Central memory CD8-positive, alpha-beta T cell (primary cell): ENCODE measurements at regions not wholly inside any gene's neighbourhood (a gene's known extent, or its start where the extent isn't known, plus 50 kb on each side); places are given as distances from the start of the nearest gene placed in this dataset.
"Not testable (repeated sequence)": the region's sequence is repeated elsewhere in the genome, so short reads cannot be mapped to it uniquely, and the experiment has no call there.

Source experiments
- ATAC-seq: fragments of 150-1000 bp; cut with Tn5 transposase; replicated peaks from 2 replicates; pipeline ENCODE4 v1.10.0; 2022; ENCODE audit warnings: mild to moderate bottlenecking, moderate FRiP score, moderate number of reproducible peaks; ENCODE audit not compliant: poor library complexity, severe bottlenecking; ENCODE audit errors: extremely low read depth
- DNase-seq, 2 donors: peaks; one replicate each; pipeline ENCODE4 v3.0.0; 2021; ENCODE audit warnings: low spot score in 2 of 2
- H3K27ac Mint-ChIP-seq: one replicate; pipeline ENCODE4 v1.8.0; 2022; ENCODE audit warnings: low read depth, mild to moderate bottlenecking, moderate library complexity, mixed read lengths
- H3K27me3 Mint-ChIP-seq: one replicate; pipeline ENCODE4 v1.8.0; 2022; ENCODE audit warnings: mixed read lengths
- H3K36me3 Mint-ChIP-seq: one replicate; pipeline ENCODE4 v1.8.0; 2022; ENCODE audit warnings: mild to moderate bottlenecking, moderate library complexity, mixed read lengths; ENCODE audit not compliant: insufficient read depth
- H3K4me1 Mint-ChIP-seq: one replicate; pipeline ENCODE4 v1.8.0; 2022; ENCODE audit warnings: mixed read lengths
- H3K4me3 Mint-ChIP-seq: one replicate; pipeline ENCODE4 v1.8.0; 2022; ENCODE audit warnings: mild to moderate bottlenecking, moderate library complexity, mixed read lengths
- H3K9me3 Mint-ChIP-seq: one replicate; pipeline ENCODE4 v1.8.0; 2022; ENCODE audit warnings: mixed read lengths

- Mint-ChIP-seq H3K36me3 (no peaks in the 10 kb centered on the region), H3K27me3 (no peaks in the 10 kb centered on the region), H3K9me3 (no peaks in the 10 kb centered on the region), H3K4me1 (no peaks in the 10 kb centered on the region), H3K4me3 (no peak overlapping the region), H3K27ac (no peak overlapping the region)
- DNase-seq (no peak), ATAC-seq (no peak)
These were observed 178.6 kb upstream of the ZNF804A start for GRCh38 chr2:184419744-184420143.

- H3K27ac Mint-ChIP-seq, ATAC-seq, H3K27me3 Mint-ChIP-seq, H3K4me3 Mint-ChIP-seq, H3K9me3 Mint-ChIP-seq, H3K36me3 Mint-ChIP-seq, DNase-seq, H3K4me1 Mint-ChIP-seq: not testable (repeated sequence)
These were observed 176.9 kb upstream of the ZNF804A start for GRCh38 chr2:184421456-184421855.

- Mint-ChIP-seq H3K36me3 (no peaks in the 10 kb centered on the region), H3K27ac (no peak overlapping the region), H3K27me3 (no peaks in the 10 kb centered on the region), H3K4me3 (no peak overlapping the region), H3K9me3 (no peaks in the 10 kb centered on the region), H3K4me1 (no peaks in the 10 kb centered on the region)
- ATAC-seq (no peak), DNase-seq (no peak)
These were observed 173.2 kb upstream of the ZNF804A start for GRCh38 chr2:184425083-184425482.

- ATAC-seq (no peak), DNase-seq (no peak)
- H3K4me3 Mint-ChIP-seq = no peak overlapping the region
- no peaks in the 10 kb centered on the region for H3K36me3 Mint-ChIP-seq
- peaks cover 5% of the 10 kb centered on the region for H3K9me3 Mint-ChIP-seq
- H3K4me1 Mint-ChIP-seq = no peaks in the 10 kb centered on the region
- H3K27ac Mint-ChIP-seq = no peak overlapping the region
- no peaks in the 10 kb centered on the region for H3K27me3 Mint-ChIP-seq
These were observed 154.1 kb upstream of the ZNF804A start for GRCh38 chr2:184444217-184444616.

GRCh38 chr2:184444623-184445223, 153.6 kb upstream of the ZNF804A start:
- Mint-ChIP-seq H3K4me3 (no peak overlapping the region), H3K27me3 (no peaks in the 10 kb centered on the region), H3K4me1 (no peaks in the 10 kb centered on the region), H3K36me3 (no peaks in the 10 kb centered on the region), H3K9me3 (peaks cover 5% of the 10 kb centered on the region), H3K27ac (no peak overlapping the region)
- ATAC-seq (no peak), DNase-seq (no peak)

GRCh38 chr2:184449760-184450159, 148.6 kb upstream of the ZNF804A start:
- H3K4me3 Mint-ChIP-seq = no peak overlapping the region
- DNase-seq = no peak
- ATAC-seq = no peak
- no peaks in the 10 kb centered on the region for H3K36me3 Mint-ChIP-seq
- no peaks in the 10 kb centered on the region for H3K4me1 Mint-ChIP-seq
- no peak overlapping the region for H3K27ac Mint-ChIP-seq
- no peaks in the 10 kb centered on the region for H3K27me3 Mint-ChIP-seq
- peaks cover 14% of the 10 kb centered on the region for H3K9me3 Mint-ChIP-seq

GRCh38 chr2:184452907-184453306, 145.4 kb upstream of the ZNF804A start:
- peaks cover 19% of the 10 kb centered on the region for H3K9me3 Mint-ChIP-seq
- H3K36me3 Mint-ChIP-seq = no peaks in the 10 kb centered on the region
- no peak overlapping the region for H3K4me3 Mint-ChIP-seq
- ATAC-seq (no peak), DNase-seq (no peak)
- no peaks in the 10 kb centered on the region for H3K27me3 Mint-ChIP-seq
- no peak overlapping the region for H3K27ac Mint-ChIP-seq
- H3K4me1 Mint-ChIP-seq = no peaks in the 10 kb centered on the region

GRCh38 chr2:184455624-184456023, 142.7 kb upstream of the ZNF804A start:
- H3K9me3 Mint-ChIP-seq = peaks cover 23% of the 10 kb centered on the region
- no peaks in the 10 kb centered on the region for H3K36me3 Mint-ChIP-seq
- H3K27me3 Mint-ChIP-seq = no peaks in the 10 kb centered on the region
- H3K4me1 Mint-ChIP-seq = no peaks in the 10 kb centered on the region
- DNase-seq (no peak), ATAC-seq (no peak)
- no peak overlapping the region for H3K4me3 Mint-ChIP-seq
- no peak overlapping the region for H3K27ac Mint-ChIP-seq

- H3K27ac Mint-ChIP-seq, ATAC-seq, H3K4me1 Mint-ChIP-seq, H3K27me3 Mint-ChIP-seq, H3K36me3 Mint-ChIP-seq, DNase-seq, H3K4me3 Mint-ChIP-seq: not testable (repeated sequence)
- H3K9me3 Mint-ChIP-seq = peaks cover 23% of the 10 kb centered on the region
These were observed 141.6 kb upstream of the ZNF804A start for GRCh38 chr2:184456693-184457092.

GRCh38 chr2:184463102-184463865, 135.0 kb upstream of the ZNF804A start:
- Mint-ChIP-seq H3K36me3 (no peaks in the 10 kb centered on the region), H3K9me3 (peaks cover 24% of the 10 kb centered on the region), H3K27ac (no peak overlapping the region), H3K4me3 (no peak overlapping the region), H3K27me3 (no peaks in the 10 kb centered on the region), H3K4me1 (no peaks in the 10 kb centered on the region)
- DNase-seq (no peak), ATAC-seq (no peak)

GRCh38 chr2:184463866-184464248, 134.5 kb upstream of the ZNF804A start:
- ATAC-seq = no peak

GRCh38 chr2:184468826-184469225, 129.5 kb upstream of the ZNF804A start:
- Mint-ChIP-seq H3K27me3 (no peaks in the 10 kb centered on the region), H3K4me3 (no peak overlapping the region), H3K36me3 (no peaks in the 10 kb centered on the region), H3K4me1 (no peaks in the 10 kb centered on the region), H3K9me3 (peaks cover 27% of the 10 kb centered on the region), H3K27ac (no peak overlapping the region)
- DNase-seq = no peak
- ATAC-seq = no peak

More at GRCh38 chr2:184463866-184464248, 134.5 kb upstream of the ZNF804A start:
- Mint-ChIP-seq H3K27ac (no peak overlapping the region), H3K4me3 (no peak overlapping the region), H3K27me3 (no peaks in the 10 kb centered on the region), H3K36me3 (no peaks in the 10 kb centered on the region), H3K9me3 (peaks cover 21% of the 10 kb centered on the region), H3K4me1 (no peaks in the 10 kb centered on the region)
- DNase-seq = no peak

- ATAC-seq = no peak
- Mint-ChIP-seq H3K36me3 (peaks cover 2% of the 10 kb centered on the region), H3K27me3 (no peaks in the 10 kb centered on the region), H3K4me3 (no peak overlapping the region), H3K4me1 (no peaks in the 10 kb centered on the region), H3K27ac (no peak overlapping the region), H3K9me3 (peaks cover 30% of the 10 kb centered on the region)
- DNase-seq = no peak
These were observed 125.8 kb upstream of the ZNF804A start for GRCh38 chr2:184472481-184472880.
